WTC11 (cell line): ENCODE measurements at regions not wholly inside any gene's neighbourhood (a gene's known extent, or its start where the extent isn't known, plus 50 kb on each side); places are given as distances from the start of the nearest gene placed in this dataset.
"Not testable (repeated sequence)": the region's sequence is repeated elsewhere in the genome, so short reads cannot be mapped to it uniquely, and the experiment has no call there.

Experiments used
- ATAC-seq: fragments of 200-7000 bp; cut with Tn5 transposase; 2 replicates; pipeline ENCODE4 v1.10.0; 2021; ENCODE audit warnings: mild to moderate bottlenecking, moderate library complexity
- CTCF ChIA-PET: fragments of 300-600 bp; sonication (Branson Sonifier 250); formaldehyde crosslinking; loops from one replicate; lab custom pipeline; 2021; ENCODE audit warnings: antibody characterized with exemption; lab: Charles Lee
- POLR2A ChIA-PET: fragments of 350-600 bp; sonication (Branson Sonifier 250); formaldehyde crosslinking; loops from one replicate; lab custom pipeline; 2021; ENCODE audit warnings: antibody characterized with exemption; lab: Charles Lee
- DNase-seq: peaks from one replicate; pipeline ENCODE4 v3.0.0; 2021; ENCODE audit warnings: low spot score
- H3K27ac Mint-ChIP-seq: 2 replicates; pipeline ENCODE4 v1.8.0; 2021; ENCODE audit warnings: mixed read lengths
- H3K27me3 Mint-ChIP-seq: 2 replicates; pipeline ENCODE4 v1.8.0; 2021; ENCODE audit warnings: low read depth, mild to moderate bottlenecking, moderate library complexity, mixed read lengths
- H3K36me3 Mint-ChIP-seq: 2 replicates; pipeline ENCODE4 v1.8.0; 2021; ENCODE audit warnings: mixed read lengths
- H3K4me1 Mint-ChIP-seq: 2 replicates; pipeline ENCODE4 v1.8.0; 2022; ENCODE audit warnings: mixed read lengths
- H3K4me3 Mint-ChIP-seq: 2 replicates; pipeline ENCODE4 v1.8.0; 2021; ENCODE audit warnings: mild to moderate bottlenecking, moderate library complexity, mixed read lengths
- H3K9me3 Mint-ChIP-seq: 2 replicates; pipeline ENCODE4 v1.8.0; 2021; ENCODE audit warnings: mixed read lengths
- ATF6 ChIP-seq: sonication (generic); formaldehyde crosslinking; IDR thresholded peaks from 2 replicates; pipeline ENCODE4 v1.8.1; 2023; ENCODE audit warnings: mild to moderate bottlenecking, missing genetic modification reagents
- CBFB ChIP-seq: sonication (generic); formaldehyde crosslinking; IDR thresholded peaks from 2 replicates; pipeline ENCODE4 v1.8.1; 2022; ENCODE audit warnings: mild to moderate bottlenecking, low read depth, missing genetic modification reagents
- CREM ChIP-seq: sonication (generic); formaldehyde crosslinking; IDR thresholded peaks from 2 replicates; pipeline ENCODE4 v1.8.1; 2022; ENCODE audit warnings: mild to moderate bottlenecking, missing genetic modification reagents, moderate library complexity
- E2F1 ChIP-seq: sonication (generic); formaldehyde crosslinking; IDR thresholded peaks from 2 replicates; pipeline ENCODE4 v1.8.0; 2022; ENCODE audit warnings: mild to moderate bottlenecking, missing genetic modification reagents
- E2F5 ChIP-seq: sonication (generic); formaldehyde crosslinking; IDR thresholded peaks from 2 replicates; pipeline ENCODE4 v1.8.1; 2022; ENCODE audit warnings: mild to moderate bottlenecking, moderate library complexity, missing genetic modification reagents
- EMX1 ChIP-seq: fragments of 250-450 bp; sonication (Bioruptor Pico); IDR thresholded peaks from 2 replicates; pipeline ENCODE4 v1.8.0; 2021; ENCODE audit warnings: mild to moderate bottlenecking
- ERG ChIP-seq: fragments of 250-450 bp; sonication (Bioruptor Pico); IDR thresholded peaks from 2 replicates; pipeline ENCODE4 v1.8.0; 2021; ENCODE audit warnings: mild to moderate bottlenecking
- IRF2 ChIP-seq: sonication (generic); formaldehyde crosslinking; IDR thresholded peaks from 2 replicates; pipeline ENCODE4 v1.8.0; 2022; ENCODE audit warnings: low read depth, missing genetic modification reagents, borderline replicate concordance
- MXD4 ChIP-seq: fragments of 250-450 bp; sonication (Bioruptor Pico); IDR thresholded peaks from 2 replicates; pipeline ENCODE4 v1.8.0; 2021; ENCODE audit warnings: mild to moderate bottlenecking, moderate library complexity, borderline replicate concordance
- NFATC4 ChIP-seq: fragments of 250-450 bp; sonication (Bioruptor Pico); IDR thresholded peaks from 2 replicates; pipeline ENCODE4 v1.9.0; 2021; ENCODE audit warnings: mild to moderate bottlenecking
- NFYB ChIP-seq: sonication (generic); formaldehyde crosslinking; conservative IDR thresholded peaks from 2 replicates; pipeline ENCODE4 v1.8.0; 2022; ENCODE audit warnings: low read depth, missing genetic modification reagents
- NR1H2 ChIP-seq: sonication (generic); formaldehyde crosslinking; IDR thresholded peaks from 2 replicates; pipeline ENCODE4 v1.9.0; 2021; ENCODE audit warnings: mild to moderate bottlenecking, moderate library complexity, missing genetic modification reagents
- NR3C1 ChIP-seq: sonication (generic); formaldehyde crosslinking; conservative IDR thresholded peaks from 2 replicates; pipeline ENCODE4 v1.8.1; 2023; ENCODE audit warnings: low read depth, mild to moderate bottlenecking, missing genetic modification reagents
- OVOL2 ChIP-seq: fragments of 250-450 bp; sonication (Bioruptor Pico); IDR thresholded peaks from 2 replicates; pipeline ENCODE4 v1.9.0; 2021; ENCODE audit warnings: mild to moderate bottlenecking, borderline replicate concordance
- PRRX2 ChIP-seq: fragments of 250-450 bp; sonication (Bioruptor Pico); IDR thresholded peaks from 2 replicates; pipeline ENCODE4 v1.8.0; 2021; ENCODE audit warnings: mild to moderate bottlenecking
- SMAD4 ChIP-seq: sonication (generic); formaldehyde crosslinking; IDR thresholded peaks from 2 replicates; pipeline ENCODE4 v1.8.0; 2022; ENCODE audit warnings: mild to moderate bottlenecking, missing genetic modification reagents
- TP53 ChIP-seq: sonication (generic); formaldehyde crosslinking; IDR thresholded peaks from 2 replicates; pipeline ENCODE4 v1.8.1; 2023; ENCODE audit warnings: mild to moderate bottlenecking, missing genetic modification reagents
- ZNF219 ChIP-seq: sonication (generic); formaldehyde crosslinking; IDR thresholded peaks from 2 replicates; pipeline ENCODE4 v1.8.0; 2023; ENCODE audit warnings: missing genetic modification reagents, mild to moderate bottlenecking, borderline replicate concordance
- ZNF263 ChIP-seq: sonication (generic); formaldehyde crosslinking; IDR thresholded peaks from 2 replicates; pipeline ENCODE4 v1.8.1; 2022; ENCODE audit warnings: low read depth, mild to moderate bottlenecking, moderate library complexity, missing genetic modification reagents
- ZNF281 ChIP-seq: sonication (generic); formaldehyde crosslinking; IDR thresholded peaks from 2 replicates; pipeline ENCODE4 v1.8.0; 2023; ENCODE audit warnings: mild to moderate bottlenecking, missing genetic modification reagents
- ZNF423 ChIP-seq: fragments of 250-450 bp; sonication (Bioruptor Pico); IDR thresholded peaks from 2 replicates; pipeline ENCODE4 v2.1.2; 2022; ENCODE audit warnings: mild to moderate bottlenecking, moderate library complexity
- TF ChIP-seq, protein P1 (sequence below): sonication (generic); formaldehyde crosslinking; IDR thresholded peaks from 2 replicates; pipeline ENCODE4 v1.8.0; 2022; ENCODE audit warnings: mild to moderate bottlenecking, missing genetic modification reagents
- TF ChIP-seq, protein P2 (sequence below): fragments of 250-450 bp; sonication (Bioruptor Pico); conservative IDR thresholded peaks from 2 replicates; pipeline ENCODE4 v1.9.0; 2021; ENCODE audit warnings: mild to moderate bottlenecking

DNA sequence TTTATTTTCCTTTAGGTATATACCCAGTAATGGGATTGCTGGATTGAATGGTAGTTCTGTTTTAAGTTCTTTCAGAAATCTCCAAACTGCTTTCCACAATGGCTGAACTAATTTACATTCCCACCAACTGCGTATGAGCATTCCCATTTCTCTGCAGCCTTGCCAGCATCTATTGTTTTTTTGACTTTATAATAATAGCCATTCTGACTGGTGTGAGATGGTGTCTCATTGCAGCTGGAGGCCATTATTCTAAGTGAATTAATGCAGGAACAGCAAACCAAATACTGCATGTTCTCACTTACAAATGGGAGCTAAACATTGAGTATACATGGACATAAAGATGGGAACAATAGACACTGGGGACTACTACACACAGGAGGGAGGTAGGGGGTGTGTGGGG lies 288.9 kb upstream of the NDST3 start:
- ATAC-seq, H3K27me3 Mint-ChIP-seq, H3K4me3 Mint-ChIP-seq, H3K9me3 Mint-ChIP-seq, H3K27ac Mint-ChIP-seq, H3K4me1 Mint-ChIP-seq, H3K36me3 Mint-ChIP-seq, POLR2A ChIA-PET, DNase-seq: not testable (repeated sequence)
- CTCF ChIA-PET: interaction anchor here (0.9 kb wide), 1 partner anchor 45 kb away, joined by 3 read pairs; no protein-coding TSS in a partner anchor

- ChIA-PET CTCF (no interaction called here), POLR2A (no interaction called here)
- H3K4me3 Mint-ChIP-seq: no peak overlapping the region
- TF ChIP-seq NFATC4 (CRISPR knock-in tag) (no peak), ZNF423 (no peak), NR1H2 (CRISPR knock-in tag) (no peak), E2F5 (CRISPR knock-in tag) (no peak), NFYB (CRISPR knock-in tag) (no peak), PRRX2 (CRISPR knock-in tag) (no peak), E2F1 (CRISPR knock-in tag) (no peak), MXD4 (CRISPR knock-in tag) (no peak), CREM (no peak), EMX1 (CRISPR knock-in tag) (no peak), TP53 (CRISPR knock-in tag) (no peak), OVOL2 (CRISPR knock-in tag) (no peak), ATF6 (CRISPR knock-in tag) (no peak), ERG (CRISPR knock-in tag) (no peak), IRF2 (CRISPR knock-in tag) (no peak)
- TF ChIP-seq, protein P1, sequence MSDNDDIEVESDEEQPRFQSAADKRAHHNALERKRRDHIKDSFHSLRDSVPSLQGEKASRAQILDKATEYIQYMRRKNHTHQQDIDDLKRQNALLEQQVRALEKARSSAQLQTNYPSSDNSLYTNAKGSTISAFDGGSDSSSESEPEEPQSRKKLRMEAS (CRISPR knock-in tag): no peak
- H3K27me3 Mint-ChIP-seq: peaks cover 2% of the 10 kb centered on the region; the same call in 1 of the 2 replicates
- H3K27ac Mint-ChIP-seq: no peak overlapping the region
- ATAC-seq (no peak), DNase-seq (no peak)
- H3K9me3 Mint-ChIP-seq: peaks cover 78% of the 10 kb centered on the region
- no peaks in the 10 kb centered on the region for H3K4me1 Mint-ChIP-seq
- peaks cover 44% of the 10 kb centered on the region for H3K36me3 Mint-ChIP-seq
Measured at GRCh38 chr4:117755438-117755837, 278.8 kb upstream of the NDST3 start.

GRCh38 chr4:117768610-117769009 lies 265.7 kb upstream of the NDST3 start:
- no peaks in the 10 kb centered on the region for H3K27me3 Mint-ChIP-seq
- ChIA-PET CTCF (no interaction called here), POLR2A (no interaction called here)
- no peak overlapping the region for H3K27ac Mint-ChIP-seq
- DNase-seq: no peak
- no peak overlapping the region for H3K4me3 Mint-ChIP-seq
- no peaks in the 10 kb centered on the region for H3K36me3 Mint-ChIP-seq
- peaks cover 5% of the 10 kb centered on the region for H3K4me1 Mint-ChIP-seq
- no peaks in the 10 kb centered on the region; the same call in 1 of the 2 replicates for H3K9me3 Mint-ChIP-seq
- no peak for ATAC-seq
- TF ChIP-seq ZNF281 (CRISPR knock-in tag): no peak
- TF ChIP-seq ZNF219 (CRISPR knock-in tag): no peak
- TF ChIP-seq NR3C1 (CRISPR knock-in tag): no peak
- TF ChIP-seq ZNF263 (CRISPR knock-in tag): no peak
- TF ChIP-seq E2F5 (CRISPR knock-in tag): no peak
- TF ChIP-seq, protein P2, sequence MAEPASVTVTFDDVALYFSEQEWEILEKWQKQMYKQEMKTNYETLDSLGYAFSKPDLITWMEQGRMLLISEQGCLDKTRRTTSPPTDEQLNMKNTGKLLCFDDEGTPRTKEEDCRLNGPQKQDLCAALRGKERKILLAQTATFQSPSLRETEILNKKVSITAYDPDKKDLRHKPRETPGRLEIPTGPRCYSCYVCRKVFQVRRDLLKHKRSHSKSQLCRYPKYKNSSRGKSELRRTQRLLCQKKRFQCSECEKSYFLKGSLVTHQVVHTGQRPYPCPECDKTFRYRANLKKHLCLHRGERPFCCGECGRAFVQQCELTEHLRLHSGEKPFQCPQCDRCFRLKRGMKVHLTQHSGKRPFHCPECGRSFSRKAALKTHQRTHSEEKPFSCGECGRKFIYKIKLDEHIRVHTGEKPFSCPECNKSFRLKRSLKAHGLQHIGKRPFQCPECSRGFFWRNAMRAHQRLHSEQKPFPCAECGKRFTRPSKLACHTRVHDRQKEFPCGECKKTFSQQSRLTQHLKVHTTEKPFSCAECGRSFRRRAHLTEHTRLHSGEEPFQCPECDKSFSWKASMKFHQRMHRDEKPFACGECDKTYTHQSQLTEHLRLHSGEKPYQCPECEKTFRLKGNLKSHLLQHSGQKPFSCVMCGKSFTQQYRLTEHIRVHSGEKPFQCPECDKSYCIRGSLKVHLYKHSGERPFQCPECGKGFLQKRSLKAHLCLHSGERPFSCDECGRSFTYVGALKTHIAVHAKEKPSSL (CRISPR knock-in tag): no peak
- no peak for TF ChIP-seq SMAD4
- no peak for TF ChIP-seq CBFB
